ENCODE measurements at regions not wholly inside any gene's neighbourhood (a gene's known extent, or its start where the extent isn't known, plus 50 kb on each side); places are given as distances from the start of the nearest gene placed in this dataset.
A peak's percentile ranks its signal among the peaks of the same experiment; 100 is the strongest.

DNA sequence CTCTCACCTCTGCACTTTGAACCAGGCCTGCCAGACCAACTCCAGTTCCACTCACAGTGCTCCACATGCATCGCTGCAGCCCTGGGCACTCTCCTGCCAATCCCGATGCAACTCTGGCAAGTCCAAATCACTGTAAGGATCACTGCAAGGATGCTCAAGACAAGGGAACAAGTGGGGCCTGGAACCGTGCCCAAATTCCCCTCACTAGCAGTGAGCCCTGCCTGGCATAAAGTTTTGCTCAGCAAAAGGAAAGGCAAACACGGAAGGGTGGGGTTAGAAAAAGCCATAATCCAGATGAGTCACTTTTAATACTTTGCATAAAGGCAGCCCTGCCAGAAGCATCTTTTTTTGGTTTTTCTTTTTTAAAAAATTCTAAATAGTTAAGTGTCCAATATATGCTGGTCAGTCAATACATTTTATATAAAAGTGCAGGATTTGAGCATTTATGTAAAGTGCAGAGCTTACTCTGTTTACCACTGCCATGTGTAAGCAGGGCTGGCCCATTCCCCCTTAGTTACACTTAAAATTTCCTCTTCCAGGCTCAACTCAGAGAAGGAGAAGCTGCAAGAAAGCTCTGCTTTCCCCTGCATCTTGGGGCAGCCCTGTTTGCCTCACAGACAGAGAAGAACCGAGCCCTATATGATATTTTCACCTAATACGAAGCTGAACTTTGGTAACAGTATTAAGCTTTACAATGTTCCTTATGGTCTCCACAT, 102.2 kb downstream of the CD47 start:
- no peak overlapping the region for H3K27ac Mint-ChIP-seq (ENCODE audit: low read depth, unreplicated experiment)
- no peaks in the 10 kb centered on the region for H3K27me3 Mint-ChIP-seq (ENCODE audit: insufficient read depth, unreplicated experiment)
- peak; percentile 80 for DNase-seq (ENCODE audit: unreplicated experiment)
- TF ChIP-seq, protein P1, sequence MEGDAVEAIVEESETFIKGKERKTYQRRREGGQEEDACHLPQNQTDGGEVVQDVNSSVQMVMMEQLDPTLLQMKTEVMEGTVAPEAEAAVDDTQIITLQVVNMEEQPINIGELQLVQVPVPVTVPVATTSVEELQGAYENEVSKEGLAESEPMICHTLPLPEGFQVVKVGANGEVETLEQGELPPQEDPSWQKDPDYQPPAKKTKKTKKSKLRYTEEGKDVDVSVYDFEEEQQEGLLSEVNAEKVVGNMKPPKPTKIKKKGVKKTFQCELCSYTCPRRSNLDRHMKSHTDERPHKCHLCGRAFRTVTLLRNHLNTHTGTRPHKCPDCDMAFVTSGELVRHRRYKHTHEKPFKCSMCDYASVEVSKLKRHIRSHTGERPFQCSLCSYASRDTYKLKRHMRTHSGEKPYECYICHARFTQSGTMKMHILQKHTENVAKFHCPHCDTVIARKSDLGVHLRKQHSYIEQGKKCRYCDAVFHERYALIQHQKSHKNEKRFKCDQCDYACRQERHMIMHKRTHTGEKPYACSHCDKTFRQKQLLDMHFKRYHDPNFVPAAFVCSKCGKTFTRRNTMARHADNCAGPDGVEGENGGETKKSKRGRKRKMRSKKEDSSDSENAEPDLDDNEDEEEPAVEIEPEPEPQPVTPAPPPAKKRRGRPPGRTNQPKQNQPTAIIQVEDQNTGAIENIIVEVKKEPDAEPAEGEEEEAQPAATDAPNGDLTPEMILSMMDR (IDR thresholded peaks at IDR 0.05; ENCODE audit: unreplicated experiment), result no peak
- POLR2A ChIA-PET, result interaction anchor here (0.5 to 2.3 kb wide), 5 partner anchors 12 to 449 kb away, joined by 3 to 17 read pairs (median 8); no protein-coding TSS in a partner anchor
- H3K4me1 Mint-ChIP-seq (ENCODE audit: insufficient read depth, unreplicated experiment), result peaks cover 33% of the 10 kb centered on the region
- intact Hi-C loops (cut with micrococcal nuclease), result no loop called here
- no peaks in the 10 kb centered on the region for H3K9me3 Mint-ChIP-seq (ENCODE audit: unreplicated experiment)
- CTCF ChIA-PET, result interaction anchor here (0.5 to 0.6 kb wide), 2 partner anchors 11 to 64 kb away, joined by 3 read pairs; no protein-coding TSS in a partner anchor
- peak overlapping the region; percentile 33 for H3K4me3 Mint-ChIP-seq (ENCODE audit: unreplicated experiment)
- no peaks in the 10 kb centered on the region for H3K36me3 Mint-ChIP-seq (ENCODE audit: insufficient read depth, unreplicated experiment)
- no TSS peak for BruUV-seq (replicated peaks)

DNA sequence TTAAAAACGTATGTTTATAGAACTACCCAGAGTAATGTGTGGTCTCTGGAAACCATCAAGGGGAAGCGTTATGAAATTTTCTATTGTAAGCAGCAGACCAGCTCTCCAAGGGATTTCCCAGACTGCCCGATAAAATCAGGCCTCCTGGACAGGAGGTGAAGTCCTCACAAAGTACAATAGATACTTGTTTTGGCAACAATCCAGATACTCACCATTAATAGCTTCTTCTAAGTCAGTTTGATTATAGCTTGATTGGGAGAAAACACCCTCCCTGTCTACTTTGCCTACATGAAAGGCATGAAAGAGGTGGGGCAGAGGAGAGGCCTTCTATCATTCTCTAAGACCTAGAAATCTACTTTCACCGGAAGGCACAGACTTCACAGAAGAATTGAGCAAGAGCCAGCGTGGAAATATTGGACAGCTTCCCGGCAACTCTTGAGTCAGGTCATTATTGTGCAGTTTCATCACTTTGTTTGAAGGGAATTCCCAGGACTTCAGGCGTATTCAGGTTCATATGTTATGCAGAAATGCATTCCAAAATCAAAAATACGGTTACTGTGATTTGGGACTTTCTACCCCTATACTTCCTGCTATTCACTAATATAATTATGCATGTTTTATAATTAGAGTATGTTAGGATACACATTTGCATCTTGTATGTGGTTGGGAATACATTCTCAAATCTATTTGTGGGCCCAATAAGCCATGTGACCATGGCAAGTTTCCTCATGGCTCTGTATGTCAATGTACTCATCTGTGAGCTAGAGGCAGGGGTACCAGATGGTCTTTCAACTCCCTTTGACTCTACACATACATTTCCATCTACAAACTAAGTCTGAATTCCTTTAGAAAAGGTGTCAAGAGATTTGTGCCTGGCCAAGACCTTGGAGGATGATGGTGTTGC, 103.5 kb downstream of the CD47 start:
- ChIA-PET CTCF (interaction anchor here (0.6 to 2.1 kb wide), 8 partner anchors 11 to 557 kb away, joined by 3 to 7 read pairs (median 4); no protein-coding TSS in a partner anchor), POLR2A (interaction anchor here (0.6 to 2.3 kb wide), 16 partner anchors 8 to 602 kb away, joined by 3 to 17 read pairs (median 4); partner anchors contain the start of genes CIP2A and DZIP3)
- Mint-ChIP-seq H3K27ac (ENCODE audit: low read depth, unreplicated experiment) (peak overlapping the region; percentile 84), H3K27me3 (ENCODE audit: insufficient read depth, unreplicated experiment) (no peaks in the 10 kb centered on the region), H3K9me3 (ENCODE audit: unreplicated experiment) (no peaks in the 10 kb centered on the region), H3K36me3 (ENCODE audit: insufficient read depth, unreplicated experiment) (no peaks in the 10 kb centered on the region), H3K4me3 (ENCODE audit: unreplicated experiment) (no peak overlapping the region), H3K4me1 (ENCODE audit: insufficient read depth, unreplicated experiment) (peaks cover 24% of the 10 kb centered on the region)
- intact Hi-C loops (cut with micrococcal nuclease), result no loop called here
- peak; percentile 99 for DNase-seq (ENCODE audit: unreplicated experiment)
- no TSS peak for BruUV-seq (replicated peaks)
- TF ChIP-seq, protein P1 (IDR thresholded peaks at IDR 0.05; ENCODE audit: unreplicated experiment), result no peak

DNA sequence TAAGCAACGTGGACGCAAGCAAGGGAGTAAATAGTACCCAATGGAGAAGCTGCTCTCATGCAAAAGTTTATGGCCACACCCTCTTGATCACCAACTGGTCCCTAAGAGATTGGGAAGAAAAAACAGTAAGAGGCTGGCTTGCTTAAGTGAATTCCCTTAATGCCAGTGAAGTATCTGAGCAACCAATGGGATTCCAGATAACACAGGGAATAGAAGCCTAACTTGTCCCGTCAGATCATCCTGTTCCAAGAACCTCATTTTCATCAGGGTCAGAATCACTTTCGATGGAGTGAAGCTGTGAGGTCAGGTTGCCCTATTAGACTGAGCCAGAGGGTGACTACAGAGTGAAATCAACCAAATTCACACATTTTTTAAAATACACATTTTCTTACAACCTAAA, 104.3 kb downstream of the CD47 start:
- CTCF ChIA-PET, result interaction anchor here (0.6 to 2.1 kb wide), 7 partner anchors 10 to 421 kb away, joined by 3 to 7 read pairs (median 4); no protein-coding TSS in a partner anchor
- Mint-ChIP-seq H3K27ac (ENCODE audit: low read depth, unreplicated experiment) (peak overlapping the region; percentile 84), H3K4me3 (ENCODE audit: unreplicated experiment) (no peak overlapping the region), H3K9me3 (ENCODE audit: unreplicated experiment) (no peaks in the 10 kb centered on the region), H3K4me1 (ENCODE audit: insufficient read depth, unreplicated experiment) (peaks cover 31% of the 10 kb centered on the region), H3K36me3 (ENCODE audit: insufficient read depth, unreplicated experiment) (no peaks in the 10 kb centered on the region), H3K27me3 (ENCODE audit: insufficient read depth, unreplicated experiment) (no peaks in the 10 kb centered on the region)
- TSS peak; percentile 91 for BruUV-seq (replicated peaks)
- intact Hi-C loops (cut with micrococcal nuclease), result no loop called here
- no peak for DNase-seq (ENCODE audit: unreplicated experiment)
- POLR2A ChIA-PET, result interaction anchor here (0.9 to 2.3 kb wide), 13 partner anchors 8 to 237 kb away, joined by 3 to 17 read pairs (median 3); no protein-coding TSS in a partner anchor
- TF ChIP-seq, protein P1 (IDR thresholded peaks at IDR 0.05; ENCODE audit: unreplicated experiment), result no peak

DNA sequence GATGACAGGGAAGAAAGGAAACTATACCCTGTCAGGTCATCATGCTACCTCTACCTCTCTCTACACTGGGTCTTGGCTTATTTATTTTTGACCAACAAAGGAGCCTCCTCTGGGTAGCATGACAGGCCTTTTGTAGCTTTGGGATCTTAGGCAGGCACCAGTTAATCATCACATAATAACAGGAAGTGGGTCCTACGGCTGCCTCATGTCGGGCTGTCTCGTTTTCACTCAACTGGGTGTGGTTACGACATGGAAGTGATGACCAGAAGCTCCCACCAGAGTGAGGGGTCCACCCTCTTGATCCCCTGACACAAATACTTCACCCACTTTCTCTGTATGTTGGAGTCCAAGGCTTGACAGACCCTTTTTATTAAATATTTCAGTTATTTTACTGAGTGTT, 105.3 kb downstream of the CD47 start:
- H3K36me3 Mint-ChIP-seq (ENCODE audit: insufficient read depth, unreplicated experiment), result no peaks in the 10 kb centered on the region
- no peak for DNase-seq (ENCODE audit: unreplicated experiment)
- H3K27me3 Mint-ChIP-seq (ENCODE audit: insufficient read depth, unreplicated experiment), result no peaks in the 10 kb centered on the region
- peaks cover 31% of the 10 kb centered on the region for H3K4me1 Mint-ChIP-seq (ENCODE audit: insufficient read depth, unreplicated experiment)
- no peaks in the 10 kb centered on the region for H3K9me3 Mint-ChIP-seq (ENCODE audit: unreplicated experiment)
- intact Hi-C loops (cut with micrococcal nuclease), result no loop called here
- CTCF ChIA-PET, result interaction anchor here (1.6 to 2.1 kb wide), 2 partner anchors 9 to 47 kb away, joined by 7 read pairs; no protein-coding TSS in a partner anchor
- BruUV-seq (replicated peaks), result no TSS peak
- no peak overlapping the region for H3K4me3 Mint-ChIP-seq (ENCODE audit: unreplicated experiment)
- no peak overlapping the region for H3K27ac Mint-ChIP-seq (ENCODE audit: low read depth, unreplicated experiment)
- TF ChIP-seq, protein P1 (IDR thresholded peaks at IDR 0.05; ENCODE audit: unreplicated experiment), result no peak
- POLR2A ChIA-PET, result interaction anchor here (0.9 to 2.3 kb wide), 4 partner anchors 10 to 47 kb away, joined by 3 to 14 read pairs (median 4); no protein-coding TSS in a partner anchor

All from MCF 10A (cell line).